Ascending aorta (tissue), 2 donors: ENCODE measurements at regions not wholly inside any gene's neighbourhood (a gene's known extent, or its start where the extent isn't known, plus 50 kb on each side); places are given as distances from the start of the nearest gene placed in this dataset.

Source experiments
- DNase-seq, 2 donors: peaks; one replicate each; pipeline ENCODE4 v3.0.0-alpha.2; 2019; ENCODE audit warnings: low spot score in 2 of 2
- H3K27ac ChIP-seq, 2 donors: fragments of 200-600 bp; sonication (generic); one replicate each; pipeline ENCODE4 v1.5.1; 2016 to 2017; ENCODE audit warnings: mild to moderate bottlenecking in 1 of 2
- H3K27me3 ChIP-seq: fragments of 200-600 bp; sonication (generic); one replicate; pipeline ENCODE4 v1.5.1; 2017
- H3K36me3 ChIP-seq, 2 donors: fragments of 200-600 bp; sonication (generic); one replicate each; pipeline ENCODE4 v1.5.1; 2016
- H3K4me1 ChIP-seq, 2 donors: fragments of 200-600 bp; sonication (generic); one replicate each; pipeline ENCODE4 v1.5.1; 2016 to 2017; ENCODE audit warnings: mild to moderate bottlenecking in 1 of 2
- H3K4me3 ChIP-seq, 2 donors: fragments of 200-600 bp; sonication (generic); one replicate each; pipeline ENCODE4 v1.5.1; 2016 to 2017; ENCODE audit warnings: mild to moderate bottlenecking in 1 of 2
- H3K9me3 ChIP-seq, 2 donors: fragments of 200-600 bp; sonication (generic); one replicate each; pipeline ENCODE4 v1.5.1; 2016
- CTCF ChIP-seq, 3 experiments: fragments of 200-600 bp in 2 of 3; fragments of 450-650 bp in 1 of 3; sonication (generic) in 2 of 3; IDR thresholded peaks; one replicate each; pipeline ENCODE4 v1.5.1; 2016 to 2019; ENCODE audit warnings: antibody characterized with exemption in 3 of 3, mild to moderate bottlenecking in 1 of 3, moderate library complexity in 1 of 3
- intact Hi-C: fragments of 100-400 bp; cut with DNase I; formaldehyde crosslinking; loops from one replicate; pipeline ENCODE4 v1.15.1; 2023

DNA sequence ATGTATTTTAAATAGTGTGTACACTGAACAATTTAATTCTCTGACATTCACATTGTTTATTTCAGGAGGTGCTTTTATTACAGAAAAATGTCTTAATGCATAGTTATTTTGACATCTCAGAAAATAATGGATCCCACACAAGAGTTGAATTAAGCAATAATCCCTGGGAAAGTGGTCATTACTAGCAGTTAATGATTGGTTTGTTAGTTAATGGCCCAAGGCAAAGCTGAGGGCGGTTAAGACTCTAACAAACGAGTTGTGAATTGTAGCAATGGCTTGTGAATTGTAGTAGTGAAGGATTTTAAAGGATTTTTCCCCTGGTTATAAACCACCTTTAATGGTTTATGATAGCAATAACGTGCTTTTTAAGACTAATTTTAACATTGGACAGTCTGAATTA is 1316.0 kb upstream of the GJE1 start:
- Histone ChIP-seq H3K4me3 (no peak overlapping the region), H3K27ac (no peak overlapping the region), H3K9me3 (peaks cover 0 to 3% of the 10 kb centered on the region in 2 donors), H3K36me3 (no peaks in the 10 kb centered on the region), H3K27me3 (no peaks in the 10 kb centered on the region), H3K4me1 (no peaks in the 10 kb centered on the region)
- TF ChIP-seq CTCF (IDR thresholded peaks at IDR 0.05) = no peak
- intact Hi-C loops = no loop called here
- DNase-seq = no peak

DNA sequence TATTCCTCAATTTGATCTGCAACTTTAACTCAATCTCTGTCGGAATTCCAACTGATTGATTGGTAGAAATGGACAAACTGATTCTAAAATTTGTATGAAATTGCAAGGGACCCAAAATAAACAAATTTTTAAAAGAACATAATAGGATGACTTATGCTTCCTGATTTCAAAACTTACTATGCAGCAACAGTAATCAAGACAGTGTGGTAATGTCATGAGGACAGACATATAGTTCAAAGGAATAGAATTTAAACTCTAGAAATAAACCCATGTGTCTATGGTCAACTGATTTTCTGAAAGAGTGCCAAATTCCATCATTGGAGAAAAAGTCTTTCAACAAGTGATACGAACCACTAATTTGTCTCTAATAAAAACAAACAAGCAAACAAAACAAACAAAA is 1320.1 kb upstream of the GJE1 start:
- peaks cover 0 to 3% of the 10 kb centered on the region in 2 donors for H3K9me3 ChIP-seq
- no peaks in the 10 kb centered on the region for H3K27me3 ChIP-seq
- no peak overlapping the region for H3K4me3 ChIP-seq
- no peaks in the 10 kb centered on the region for H3K4me1 ChIP-seq
- H3K27ac ChIP-seq = no peak overlapping the region
- no peaks in the 10 kb centered on the region for H3K36me3 ChIP-seq
- intact Hi-C loops = no loop called here
- DNase-seq = no peak
- no peak for TF ChIP-seq CTCF (IDR thresholded peaks at IDR 0.05)

GRCh38 chr6:140811642-140812041 is 1321.1 kb upstream of the GJE1 start:
- intact Hi-C loops = no loop called here
- Histone ChIP-seq H3K36me3 (no peaks in the 10 kb centered on the region), H3K4me1 (no peaks in the 10 kb centered on the region), H3K9me3 (peaks cover 0 to 3% of the 10 kb centered on the region in 2 donors), H3K27me3 (no peaks in the 10 kb centered on the region), H3K4me3 (no peak overlapping the region), H3K27ac (no peak overlapping the region)
- DNase-seq = no peak
- TF ChIP-seq CTCF (IDR thresholded peaks at IDR 0.05) = no peak

DNA sequence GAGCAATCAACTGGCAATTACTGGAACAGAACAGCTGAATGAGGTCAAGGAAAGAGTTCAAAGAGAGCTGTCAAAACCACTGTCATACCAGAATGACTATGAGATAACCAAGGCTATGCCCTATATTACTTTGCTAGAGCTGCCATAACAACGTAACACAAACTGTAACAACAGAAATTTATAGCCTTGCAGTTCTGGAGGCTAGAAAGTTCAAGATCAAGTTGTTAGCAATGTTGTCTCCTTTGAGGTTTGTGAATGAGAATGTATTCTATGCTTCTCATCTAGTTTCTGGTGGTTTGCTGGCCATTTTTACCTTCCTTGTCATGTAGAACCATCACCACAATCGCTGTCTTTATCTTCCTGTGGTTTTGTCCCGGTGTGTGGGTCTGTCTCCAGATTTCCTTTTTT is 1323.0 kb upstream of the GJE1 start:
- no peak overlapping the region for H3K27ac ChIP-seq
- peaks cover 0 to 3% of the 10 kb centered on the region in 2 donors for H3K9me3 ChIP-seq
- no peak for DNase-seq
- no peak overlapping the region for H3K4me3 ChIP-seq
- no peaks in the 10 kb centered on the region for H3K36me3 ChIP-seq
- intact Hi-C loops = no loop called here
- no peaks in the 10 kb centered on the region for H3K27me3 ChIP-seq
- no peak for TF ChIP-seq CTCF (IDR thresholded peaks at IDR 0.05)
- no peaks in the 10 kb centered on the region for H3K4me1 ChIP-seq

- no peaks in the 10 kb centered on the region for H3K4me1 ChIP-seq
- no peaks in the 10 kb centered on the region for H3K36me3 ChIP-seq
- no peaks in the 10 kb centered on the region for H3K9me3 ChIP-seq
- DNase-seq = no peak
- no peak overlapping the region for H3K4me3 ChIP-seq
- intact Hi-C loops = no loop called here
- H3K27ac ChIP-seq = no peak overlapping the region
- no peak for TF ChIP-seq CTCF (IDR thresholded peaks at IDR 0.05)
- no peaks in the 10 kb centered on the region for H3K27me3 ChIP-seq
Measured at GRCh38 chr6:140806431-140806830, 1326.3 kb upstream of the GJE1 start.

DNA sequence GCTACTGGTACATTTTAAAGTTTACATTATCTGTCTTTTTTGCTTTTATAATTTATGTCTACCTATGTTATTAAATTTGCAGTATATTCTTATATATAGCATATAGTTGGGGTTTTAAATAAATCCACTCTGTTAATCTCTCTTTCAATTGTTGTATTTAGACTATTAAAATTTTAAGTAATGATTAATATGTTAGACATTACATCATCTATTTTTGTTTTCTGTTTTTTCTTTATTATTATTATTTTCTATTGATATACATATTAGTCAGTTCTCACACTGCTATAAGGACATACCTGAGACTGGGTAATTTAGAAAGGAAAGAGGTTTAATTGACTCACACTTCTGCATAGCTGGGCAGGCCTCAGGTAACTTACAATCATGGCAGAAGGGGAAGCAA is 1338.2 kb upstream of the GJE1 start:
- TF ChIP-seq CTCF (IDR thresholded peaks at IDR 0.05) = no peak
- intact Hi-C loops = no loop called here
- no peaks in the 10 kb centered on the region for H3K4me1 ChIP-seq

More for the DNA sequence above, 1338.2 kb upstream of the GJE1 start:
- no peak for DNase-seq
- H3K27ac ChIP-seq = no peak overlapping the region
- H3K9me3 ChIP-seq = peaks cover 0 to 6% of the 10 kb centered on the region in 2 donors
- H3K36me3 ChIP-seq = no peaks in the 10 kb centered on the region
- H3K27me3 ChIP-seq = no peaks in the 10 kb centered on the region
- H3K4me3 ChIP-seq = no peak overlapping the region
